HepG2 (cell line): ENCODE measurements at regions not wholly inside any gene's neighbourhood (a gene's known extent, or its start where the extent isn't known, plus 50 kb on each side); places are given as distances from the start of the nearest gene placed in this dataset.

Experiments
- ATAC-seq: fragments of 200-7000 bp; cut with Tn5 transposase; 3 replicates; pipeline ENCODE4 v1.9.1; 2020; ENCODE audit warnings: mild to moderate bottlenecking, moderate library complexity
- BruUV-seq: library from RNA; stranded (reverse); fragments of 400-500 nt; replicated peaks from 2 replicates; lab custom pipeline; 2021; lab: Mats Ljungman, UMichigan
- CTCF ChIA-PET: fragments of 300-600 bp; formaldehyde crosslinking; extraction: SDS; loops from one replicate; lab custom pipeline; 2021; ENCODE audit warnings: low total read pairs, inconsistent platforms, low intra/inter-chr PET ratio; lab: Yijun Ruan, JAX
- POLR2A ChIA-PET: fragments of 350-600 bp; sonication (Branson Sonifier 250); formaldehyde crosslinking; loops from one replicate; lab custom pipeline; 2020; ENCODE audit warnings: antibody characterized with exemption, inconsistent platforms; lab: Yijun Ruan, JAX
- DNase-seq: peaks from one replicate; pipeline ENCODE4 v3.0.0-alpha.2; 2015; ENCODE audit warnings: low spot score
- FAIRE-seq: peaks from 3 replicates; lab custom pipeline; 2011; peaks lifted over from hg19 to GRCh38; lab: Jason Lieb, UNC
- H2AFZ ChIP-seq: one replicate; pipeline ENCODE4 v1.6.1; 2011; ENCODE audit warnings: low read length, inconsistent platforms
- H3K27ac ChIP-seq: fragments of 300-600 bp; 3 replicates; pipeline ENCODE4 v1.8.0; 2011; ENCODE audit warnings: mixed run types, mild to moderate bottlenecking, mixed read lengths, low read length, inconsistent platforms; ENCODE audit not compliant: insufficient read depth; ENCODE audit errors: extremely low read length
- H3K27me3 ChIP-seq, 2 experiments: fragments of 200-600 bp in 1 of 2; 2 replicates in 1 of 2; 3 replicates in 1 of 2; pipeline versions ENCODE4 v1.6.0 to v1.8.0; 2011; ENCODE audit warnings: low read length in 2 of 2, mild to moderate bottlenecking in 2 of 2, moderate library complexity in 2 of 2, inconsistent platforms in 1 of 2; ENCODE audit not compliant: insufficient read depth in 2 of 2, control insufficient read depth in 1 of 2
- H3K36me3 ChIP-seq, 2 experiments: fragments of 200-600 bp in 1 of 2; replicated peaks in 1 of 2; 2 replicates in 1 of 2; 3 replicates in 1 of 2; pipeline versions ENCODE4 v1.5.1 to v1.8.0; 2011; ENCODE audit warnings: low read length in 2 of 2, inconsistent platforms in 1 of 2; ENCODE audit not compliant: insufficient read depth in 2 of 2, control insufficient read depth in 1 of 2
- H3K4me1 ChIP-seq: 2 replicates; pipeline ENCODE4 v1.5.1; 2012; ENCODE audit warnings: low read length, inconsistent platforms; ENCODE audit not compliant: insufficient read depth
- H3K4me2 ChIP-seq: 2 replicates; pipeline ENCODE4 v1.6.0; 2011; ENCODE audit warnings: low read depth, low read length, inconsistent platforms
- H3K4me3 ChIP-seq, 3 experiments: fragments of 200-600 bp in 1 of 3; sonication (generic), shearing (Covaris generic) in 1 of 3; replicated peaks in 1 of 3; 2 replicates each; pipeline ENCODE4 v1.5.1; 2011 to 2016; ENCODE audit warnings: low read length in 3 of 3, inconsistent platforms in 2 of 3, low read depth in 2 of 3, mild to moderate bottlenecking in 2 of 3, control low read depth in 1 of 3, mixed read lengths in 1 of 3; ENCODE audit not compliant: insufficient read depth in 1 of 3
- H3K79me2 ChIP-seq: one replicate; pipeline ENCODE4 v1.6.1; 2011; ENCODE audit warnings: low read length, inconsistent platforms; ENCODE audit not compliant: insufficient read depth
- H3K9ac ChIP-seq: 2 replicates; pipeline ENCODE4 v1.6.0; 2011; ENCODE audit warnings: mild to moderate bottlenecking, low read depth, low read length, inconsistent platforms; ENCODE audit not compliant: insufficient read depth
- H3K9me3 ChIP-seq: 2 replicates; pipeline ENCODE4 v1.5.1; 2012; ENCODE audit warnings: mild to moderate bottlenecking, low read length
- H4K20me1 ChIP-seq: 2 replicates; pipeline ENCODE4 v1.6.0; 2011; ENCODE audit warnings: inconsistent platforms, mild to moderate bottlenecking, low read length, moderate library complexity; ENCODE audit not compliant: insufficient read depth
- AGO2 ChIP-seq: fragments of 200-400 bp; formaldehyde crosslinking; optimal IDR thresholded peaks from 2 replicates; pipeline ENCODE3; 2017; ENCODE audit warnings: mild to moderate bottlenecking, low read depth, low read length, moderate library complexity
- ARID5B ChIP-seq: IDR thresholded peaks from 2 replicates; pipeline ENCODE4 v1.4.0; 2020; ENCODE audit warnings: mild to moderate bottlenecking, missing genetic modification reagents
- CBFB ChIP-seq: sonication (generic); formaldehyde crosslinking; IDR thresholded peaks from 2 replicates; pipeline ENCODE4 v1.4.0; 2020; ENCODE audit warnings: missing genetic modification reagents
- CCAR2 ChIP-seq: fragments of 200-400 bp; formaldehyde crosslinking; optimal IDR thresholded peaks from 2 replicates; pipeline ENCODE3; 2018; ENCODE audit warnings: low read depth, mild to moderate bottlenecking, low read length, moderate library complexity
- DNMT1 ChIP-seq: sonication (generic); formaldehyde crosslinking; IDR thresholded peaks from 2 replicates; pipeline ENCODE4 v1.5.1; 2020; ENCODE audit warnings: mild to moderate bottlenecking, missing genetic modification reagents
- MAZ ChIP-seq, 2 experiments: sonication (generic) in 1 of 2; formaldehyde crosslinking in 1 of 2; IDR thresholded peaks; 2 replicates each; pipeline versions ENCODE4 v1.5.0 to v1.6.1; 2012 to 2020; ENCODE audit warnings: low read depth in 2 of 2, mild to moderate bottlenecking in 2 of 2, borderline replicate concordance in 1 of 2, improper control_type of control experiment in 1 of 2, low read length in 1 of 2, missing genetic modification reagents in 1 of 2, moderate library complexity in 1 of 2
- NFE2L2 ChIP-seq: fragments of 150-350 bp; IDR thresholded peaks from 2 replicates; pipeline ENCODE4 v1.6.1; 2014; ENCODE audit warnings: low read length
- NR1H2 ChIP-seq: sonication (generic); formaldehyde crosslinking; IDR thresholded peaks from 2 replicates; pipeline ENCODE4 v1.8.1; 2022; ENCODE audit warnings: low read depth, missing genetic modification reagents, borderline replicate concordance
- PAF1 ChIP-seq: IDR thresholded peaks from 2 replicates; pipeline ENCODE4 v1.6.1; 2016; ENCODE audit warnings: missing genetic modification reagents, missing compliant biosample characterization
- ZNF598 ChIP-seq: sonication (generic); formaldehyde crosslinking; IDR thresholded peaks from 2 replicates; pipeline ENCODE4 v1.5.1; 2020; ENCODE audit warnings: mild to moderate bottlenecking, missing genetic modification reagents, borderline replicate concordance
- WGBS: methylation state at CpG from one replicate; pipeline ENCODE4 v1.1.6; 2017; ENCODE audit warnings: low lambda C conversion rate; 5-methylcytosine and 5-hydroxymethylcytosine counted together
- in situ Hi-C: cut with HindIII; loops from 2 replicates; pipeline ENCODE4 v1.10.0; 2017; ENCODE audit warnings: low pct_unique_long_range_greater_than_20kb; ENCODE audit not compliant: extremely low pct_ligation_motif_present
- intact Hi-C: fragments of 100-400 bp; cut with micrococcal nuclease; formaldehyde crosslinking; loops from one replicate; pipeline ENCODE4 v1.10.0; 2022; ENCODE audit not compliant: unreplicated experiment

GRCh38 chr4:81965454-81965853, 408.3 kb downstream of the HNRNPD start:
- POLR2A ChIA-PET = no interaction called here
- DNase-seq = no peak

More at GRCh38 chr4:81965454-81965853, 408.3 kb downstream of the HNRNPD start:
- Histone ChIP-seq H3K9ac (no peak overlapping the region), H3K4me3 (no peak overlapping the region), H3K27me3 (no peaks in the 10 kb centered on the region), H2AFZ (no peak overlapping the region), H3K79me2 (no peaks in the 10 kb centered on the region)
- CTCF ChIA-PET = no interaction called here
- ATAC-seq = no peak
- no peak for TF ChIP-seq ARID5B (CRISPR knock-in tag)
- TF ChIP-seq CBFB (CRISPR knock-in tag) = no peak
- no peak for TF ChIP-seq ZNF598 (CRISPR knock-in tag)
- TF ChIP-seq NR1H2 = no peak
- TF ChIP-seq PAF1 = no peak
- TF ChIP-seq CCAR2 = no peak
- no peak for TF ChIP-seq MAZ (IDR thresholded peaks at IDR 0.05; ENCODE audit: borderline replicate concordance, low read depth, low read length)
- TF ChIP-seq MAZ (CRISPR knock-in tag; IDR thresholded peaks at IDR 0.05; ENCODE audit: low read depth) = no peak
- no peak for TF ChIP-seq NFE2L2
- no peak for TF ChIP-seq AGO2
- no peak for TF ChIP-seq DNMT1
- TF ChIP-seq, all 625 proteins: peak for 0
- Histone ChIP-seq H4K20me1 (no peaks in the 10 kb centered on the region), H3K4me2 (no peak overlapping the region), H3K36me3 (no peaks in the 10 kb centered on the region), H3K4me1 (no peaks in the 10 kb centered on the region), H3K27ac (no peak overlapping the region), H3K9me3 (no peaks in the 10 kb centered on the region)
- WGBS = 0% methylated on average over 1 of the region's 1 CpG
- BruUV-seq = no TSS peak
- intact Hi-C loops (no loop called here), in situ Hi-C loops (no loop called here)
- no peak for FAIRE-seq
